ENCODE measurements at regions not wholly inside any gene's neighbourhood (a gene's known extent, or its start where the extent isn't known, plus 50 kb on each side); places are given as distances from the start of the nearest gene placed in this dataset.

DNA sequence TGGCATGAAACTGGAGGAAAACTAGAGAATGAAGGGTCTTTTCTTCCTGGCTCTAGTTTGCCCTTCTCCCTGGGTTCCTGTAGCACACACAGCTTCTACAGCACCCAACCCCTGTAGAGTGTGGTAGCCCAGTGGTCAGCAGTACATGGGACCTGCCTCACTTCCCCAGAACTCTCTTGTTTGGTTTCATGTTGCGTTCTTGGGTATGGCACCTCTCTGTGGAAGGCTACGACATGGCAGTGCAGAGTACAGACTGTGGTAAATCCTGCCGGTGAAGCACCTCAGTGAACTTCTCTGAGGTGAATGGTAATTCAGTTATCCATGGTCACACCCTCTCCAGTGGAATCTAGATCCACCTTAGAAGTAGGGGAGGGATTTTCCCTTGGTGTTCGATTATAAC is 105.5 kb downstream of the TLR4 start:
- TF ChIP-seq, protein P1, sequence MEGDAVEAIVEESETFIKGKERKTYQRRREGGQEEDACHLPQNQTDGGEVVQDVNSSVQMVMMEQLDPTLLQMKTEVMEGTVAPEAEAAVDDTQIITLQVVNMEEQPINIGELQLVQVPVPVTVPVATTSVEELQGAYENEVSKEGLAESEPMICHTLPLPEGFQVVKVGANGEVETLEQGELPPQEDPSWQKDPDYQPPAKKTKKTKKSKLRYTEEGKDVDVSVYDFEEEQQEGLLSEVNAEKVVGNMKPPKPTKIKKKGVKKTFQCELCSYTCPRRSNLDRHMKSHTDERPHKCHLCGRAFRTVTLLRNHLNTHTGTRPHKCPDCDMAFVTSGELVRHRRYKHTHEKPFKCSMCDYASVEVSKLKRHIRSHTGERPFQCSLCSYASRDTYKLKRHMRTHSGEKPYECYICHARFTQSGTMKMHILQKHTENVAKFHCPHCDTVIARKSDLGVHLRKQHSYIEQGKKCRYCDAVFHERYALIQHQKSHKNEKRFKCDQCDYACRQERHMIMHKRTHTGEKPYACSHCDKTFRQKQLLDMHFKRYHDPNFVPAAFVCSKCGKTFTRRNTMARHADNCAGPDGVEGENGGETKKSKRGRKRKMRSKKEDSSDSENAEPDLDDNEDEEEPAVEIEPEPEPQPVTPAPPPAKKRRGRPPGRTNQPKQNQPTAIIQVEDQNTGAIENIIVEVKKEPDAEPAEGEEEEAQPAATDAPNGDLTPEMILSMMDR (IDR thresholded peaks at IDR 0.05; ENCODE audit: low read depth, low read length), result no peak
- TF ChIP-seq POLR2A (IDR thresholded peaks at IDR 0.05; ENCODE audit: extremely low read depth, insufficient read length) (no peak), MYC (IDR thresholded peaks at IDR 0.05; ENCODE audit: low read depth, low read length) (no peak)
- TF ChIP-seq, protein P2, sequence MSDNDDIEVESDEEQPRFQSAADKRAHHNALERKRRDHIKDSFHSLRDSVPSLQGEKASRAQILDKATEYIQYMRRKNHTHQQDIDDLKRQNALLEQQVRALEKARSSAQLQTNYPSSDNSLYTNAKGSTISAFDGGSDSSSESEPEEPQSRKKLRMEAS (IDR thresholded peaks at IDR 0.05; ENCODE audit: low read depth, low read length), result no peak
